Heart left ventricle (tissue), 13 donors: ENCODE measurements at regions not wholly inside any gene's neighbourhood (a gene's known extent, or its start where the extent isn't known, plus 50 kb on each side); places are given as distances from the start of the nearest gene placed in this dataset.

Experiments
- POLR2A ChIP-seq, 2 donors: fragments of 450-650 bp; IDR thresholded peaks; one replicate each; pipeline ENCODE4 v1.6.1; 2017; ENCODE audit warnings: antibody characterized with exemption in 2 of 2, mild to moderate bottlenecking in 2 of 2, moderate library complexity in 2 of 2
- TF ChIP-seq, protein P1 (sequence below), 12 donors: fragments of 200-600 bp; sonication (generic) in 4 of 12; IDR thresholded peaks; one replicate each; pipeline versions ENCODE4 v1.5.0 to v1.8.0; 2018 to 2022; ENCODE audit warnings: antibody characterized with exemption in 12 of 12, mild to moderate bottlenecking in 5 of 12
- donor health status: ischemic (EF 13 %, LVEDD 7.1; RV severe dilation, severe dysfunction).
- donor health status: DM: no; HTN: yes; CAD: no.
- donor health status: DM: no; HTN: no; CAD: no.
- donor health status: ischemic (EF 25% LVEDD 6.9; RV normal size, moderate dysfunction).
- donor health status: ischemic (EF 25% LVEDD 5.7; RV mildly dilated, moderate dysfunction).
- donor health status: ischemic (EF 35%, LVEDD 5.7; RV mildly dilated, moderate dysfunction).
- donor health status: nonischemic (EF 11% LVEDD 7.7; RV severe dilation, severe dysfunction).
- donor health status: DM: yes; HTN: yes; CAD: no.
- donor health status: PGD.
- donor health status: ischemic (EF 29% LVEDD 5.4; RV normal size, mild dysfunction).
- donor health status: nonischemic (EF 23%, LVEDD 6.1; RV moderate dilation, normal function).

DNA sequence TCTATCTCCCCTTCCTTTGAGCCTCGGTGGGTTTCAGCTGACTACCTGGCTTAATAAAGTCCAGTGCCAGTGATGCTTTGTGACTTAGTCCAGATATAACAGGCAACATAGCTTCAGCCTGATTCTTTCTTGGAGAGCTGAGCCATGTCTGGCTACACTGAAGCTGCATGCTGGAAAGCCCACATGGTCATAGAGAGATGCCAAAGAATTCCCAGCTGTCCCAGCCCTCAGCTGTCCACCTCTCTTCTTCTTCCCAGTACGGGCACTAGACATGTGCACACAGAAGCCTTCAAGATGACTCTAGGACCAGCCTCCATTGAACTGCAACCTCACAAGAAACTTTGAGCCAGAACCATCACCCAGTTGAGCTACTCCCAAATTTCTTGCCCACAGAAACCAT, 154.1 kb upstream of the MYLIP start:
- no peak for TF ChIP-seq POLR2A (IDR thresholded peaks at IDR 0.05)
- TF ChIP-seq, protein P1, sequence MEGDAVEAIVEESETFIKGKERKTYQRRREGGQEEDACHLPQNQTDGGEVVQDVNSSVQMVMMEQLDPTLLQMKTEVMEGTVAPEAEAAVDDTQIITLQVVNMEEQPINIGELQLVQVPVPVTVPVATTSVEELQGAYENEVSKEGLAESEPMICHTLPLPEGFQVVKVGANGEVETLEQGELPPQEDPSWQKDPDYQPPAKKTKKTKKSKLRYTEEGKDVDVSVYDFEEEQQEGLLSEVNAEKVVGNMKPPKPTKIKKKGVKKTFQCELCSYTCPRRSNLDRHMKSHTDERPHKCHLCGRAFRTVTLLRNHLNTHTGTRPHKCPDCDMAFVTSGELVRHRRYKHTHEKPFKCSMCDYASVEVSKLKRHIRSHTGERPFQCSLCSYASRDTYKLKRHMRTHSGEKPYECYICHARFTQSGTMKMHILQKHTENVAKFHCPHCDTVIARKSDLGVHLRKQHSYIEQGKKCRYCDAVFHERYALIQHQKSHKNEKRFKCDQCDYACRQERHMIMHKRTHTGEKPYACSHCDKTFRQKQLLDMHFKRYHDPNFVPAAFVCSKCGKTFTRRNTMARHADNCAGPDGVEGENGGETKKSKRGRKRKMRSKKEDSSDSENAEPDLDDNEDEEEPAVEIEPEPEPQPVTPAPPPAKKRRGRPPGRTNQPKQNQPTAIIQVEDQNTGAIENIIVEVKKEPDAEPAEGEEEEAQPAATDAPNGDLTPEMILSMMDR (IDR thresholded peaks at IDR 0.05): no peak
